ENCODE measurements at regions not wholly inside any gene's neighbourhood (a gene's known extent, or its start where the extent isn't known, plus 50 kb on each side); places are given as distances from the start of the nearest gene placed in this dataset.
"Not testable (repeated sequence)": the region's sequence is repeated elsewhere in the genome, so short reads cannot be mapped to it uniquely, and the experiment has no call there.

DNA sequence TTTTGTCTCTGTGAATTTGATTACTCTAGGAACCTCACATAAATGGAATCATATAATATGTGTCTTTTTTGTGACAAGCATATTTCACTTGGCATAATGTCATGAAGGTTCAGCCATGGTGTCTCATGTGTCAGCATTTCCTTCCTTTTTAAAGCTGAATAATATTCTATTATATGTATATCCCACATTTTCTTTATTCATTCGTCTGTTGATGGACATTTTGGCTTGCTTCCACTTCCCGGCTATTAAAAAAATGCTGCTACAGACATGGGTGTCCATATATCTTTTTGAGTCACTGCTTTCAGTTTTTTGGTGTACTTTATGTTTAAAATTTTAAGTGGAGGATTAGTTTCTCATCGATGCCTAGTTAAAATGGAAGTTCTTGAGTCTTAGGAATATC, 59.8 kb upstream of the C5orf63 start:
- no peak for DNase-seq

- DNase-seq: no peak
Observed at GRCh38 chr5:127136908-127137307, 63.6 kb upstream of the C5orf63 start.

DNA sequence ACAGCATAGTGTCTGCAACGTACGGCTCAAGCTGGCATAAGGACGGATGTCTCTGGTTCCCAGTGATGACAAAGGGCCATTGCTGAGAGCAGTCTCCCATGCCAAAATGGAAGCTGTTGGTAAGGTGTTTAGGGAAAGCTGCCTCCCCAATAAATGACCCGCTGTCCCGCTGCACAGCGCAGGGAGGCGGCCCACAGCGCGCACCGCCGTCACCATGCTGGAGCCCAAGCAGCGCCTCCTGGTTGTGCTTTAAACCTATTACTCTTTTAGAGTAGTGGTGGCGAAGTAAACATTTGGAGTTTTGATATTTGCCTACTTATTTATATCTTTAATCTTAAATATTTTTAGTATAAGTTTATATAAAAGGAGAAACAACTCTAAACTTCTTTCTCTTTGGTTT, 70.4 kb upstream of the C5orf63 start:
- no peak for DNase-seq

DNA sequence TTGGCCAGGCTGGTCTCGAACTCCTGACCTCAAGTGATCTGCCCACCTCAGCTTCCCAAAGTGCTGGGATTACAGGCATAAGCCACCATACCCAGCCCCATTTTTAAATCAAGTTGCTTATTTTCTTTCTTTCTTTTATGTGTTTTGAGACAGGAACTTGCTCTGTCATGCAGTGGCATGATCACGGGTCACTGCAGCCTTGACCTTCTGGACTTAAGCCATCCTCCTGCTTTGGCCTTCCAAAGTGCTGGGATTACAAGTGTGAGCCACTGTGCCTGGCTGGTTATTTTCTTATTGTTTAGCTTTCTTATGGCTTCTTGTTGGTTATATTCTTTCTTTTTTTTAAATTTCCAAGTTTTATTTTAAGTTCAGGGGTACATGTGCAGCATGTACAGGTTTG, 79.7 kb upstream of the C5orf63 start:
- DNase-seq: no peak

GRCh38 chr5:127153521-127153920, 80.2 kb upstream of the C5orf63 start:
- DNase-seq: no peak

DNA sequence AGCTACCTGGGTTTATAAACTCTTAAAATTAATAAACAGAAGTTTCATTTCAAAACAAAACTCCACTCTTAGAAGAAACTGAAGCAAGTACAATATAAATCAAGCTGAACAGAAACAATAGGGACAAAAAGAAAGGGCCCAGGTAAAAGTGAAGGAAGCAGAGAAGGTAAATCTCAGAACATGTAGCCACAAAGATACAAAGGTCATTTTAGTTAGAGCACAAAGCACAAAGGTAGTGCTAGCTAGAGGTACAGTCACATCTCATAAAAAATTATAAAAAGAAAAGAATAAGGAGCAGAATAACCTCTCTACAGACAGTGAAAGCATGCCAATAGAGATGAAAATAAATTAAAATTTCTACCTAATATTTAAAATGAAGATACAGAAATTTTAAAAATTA, 90.4 kb upstream of the C5orf63 start:
- DNase-seq: no peak

DNA sequence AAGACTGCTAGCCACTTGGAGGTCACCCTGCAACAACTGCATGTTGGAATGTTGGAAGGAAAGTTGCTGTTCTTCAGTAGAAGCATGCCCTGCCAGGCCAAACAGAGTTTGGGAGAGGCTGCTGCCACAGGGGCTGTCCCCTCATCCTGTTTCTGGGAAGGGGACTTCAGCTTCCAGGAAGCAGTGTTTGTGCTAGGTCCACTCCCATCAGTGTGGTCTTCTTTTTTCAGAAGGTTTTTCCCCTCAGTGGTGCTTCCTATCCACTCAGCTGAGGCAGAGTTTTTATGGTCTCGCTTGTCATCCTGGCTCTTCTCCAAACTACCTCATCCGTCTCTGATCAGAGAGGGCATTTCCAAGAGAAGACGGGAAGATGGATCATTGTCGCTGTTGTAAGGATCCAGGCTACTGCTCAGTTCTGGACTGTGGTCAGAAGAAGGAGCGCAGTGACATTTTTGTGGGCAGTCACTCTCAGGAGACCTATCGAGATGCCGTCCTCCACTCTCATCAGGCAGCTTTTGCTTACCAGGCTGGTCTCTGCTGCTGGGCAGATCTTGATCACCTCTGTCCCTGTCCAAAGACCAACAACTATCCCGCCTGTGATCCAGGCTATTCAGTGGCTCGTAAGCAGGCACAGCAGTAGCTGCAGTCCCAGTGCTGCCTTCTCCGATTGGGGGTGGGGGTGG, 97.8 kb upstream of the C5orf63 start:
- no peak for DNase-seq

GRCh38 chr5:127176769-127177168, 103.5 kb upstream of the C5orf63 start:
- no peak for DNase-seq

DNA sequence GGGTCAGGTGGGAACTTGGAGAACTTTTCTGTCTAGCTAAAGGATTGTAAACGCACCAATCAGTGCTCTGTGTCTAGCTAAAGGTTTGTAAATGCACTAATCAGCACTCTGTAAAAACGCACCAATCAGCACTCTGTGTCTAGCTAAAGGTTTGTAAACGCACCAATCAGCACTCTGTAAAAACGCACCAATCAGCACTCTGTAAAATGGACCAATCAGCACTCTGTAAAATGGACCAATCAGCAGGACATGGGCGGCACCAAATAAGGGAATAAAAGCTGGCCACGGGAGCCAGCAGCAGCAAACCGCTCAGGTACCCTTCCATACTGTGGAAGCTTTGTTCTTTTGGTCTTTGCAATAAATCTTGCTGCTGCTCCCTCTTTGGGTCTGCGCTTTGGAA, 108.0 kb upstream of the MEGF10 start:
- not testable (repeated sequence) for DNase-seq

GRCh38 chr5:127183332-127183731, 107.3 kb upstream of the MEGF10 start:
- no peak for DNase-seq

GRCh38 chr5:127184851-127185250, 105.7 kb upstream of the MEGF10 start:
- no peak for DNase-seq

DNA sequence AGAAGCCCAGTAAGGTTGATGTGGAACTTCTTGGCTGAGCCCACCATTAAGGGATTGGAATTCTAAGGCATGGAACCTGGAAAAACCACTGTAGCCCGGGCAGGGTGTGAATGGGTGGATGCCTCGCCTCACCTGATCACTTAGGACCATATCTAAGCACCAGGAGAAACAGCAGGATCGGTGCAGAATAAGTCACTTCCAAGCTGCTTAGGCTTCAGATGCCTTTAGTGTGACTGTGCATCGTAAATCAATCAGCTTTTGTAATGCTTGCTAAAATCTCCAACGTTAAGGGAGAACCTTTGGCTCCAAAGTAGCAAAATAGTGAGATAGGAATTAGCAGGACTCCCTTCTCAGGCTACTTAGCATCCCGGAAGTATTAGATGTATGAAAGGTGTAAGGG, 103.9 kb upstream of the MEGF10 start:
- DNase-seq: no peak

GRCh38 chr5:127187706-127188105, 102.9 kb upstream of the MEGF10 start:
- DNase-seq: no peak

GRCh38 chr5:127192150-127192549, 98.4 kb upstream of the MEGF10 start:
- DNase-seq: no peak

GRCh38 chr5:127192836-127193338, 97.7 kb upstream of the MEGF10 start:
- DNase-seq: no peak

GRCh38 chr5:127196042-127196441, 94.6 kb upstream of the MEGF10 start:
- DNase-seq: no peak

GRCh38 chr5:127197402-127198167, 93.0 kb upstream of the MEGF10 start:
- not testable (repeated sequence) for DNase-seq

DNA sequence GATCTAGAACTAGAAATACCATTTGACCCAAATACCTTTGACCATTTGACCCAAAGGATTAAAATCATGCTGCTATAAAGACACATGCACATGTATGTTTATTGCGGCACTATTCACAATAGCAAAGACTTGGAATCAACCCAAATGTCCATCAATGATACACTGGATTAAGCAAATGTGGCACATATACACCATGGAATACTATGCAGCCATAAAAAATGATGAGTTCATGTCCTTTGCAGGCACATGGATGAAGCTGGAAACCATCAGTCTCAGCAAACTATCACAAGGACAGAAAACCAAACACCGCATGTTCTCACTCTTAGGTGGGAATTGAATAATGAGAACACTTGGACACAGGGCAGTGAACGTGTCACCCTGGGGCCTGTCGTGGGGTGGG, 87.9 kb upstream of the MEGF10 start:
- not testable (repeated sequence) for DNase-seq

DNA sequence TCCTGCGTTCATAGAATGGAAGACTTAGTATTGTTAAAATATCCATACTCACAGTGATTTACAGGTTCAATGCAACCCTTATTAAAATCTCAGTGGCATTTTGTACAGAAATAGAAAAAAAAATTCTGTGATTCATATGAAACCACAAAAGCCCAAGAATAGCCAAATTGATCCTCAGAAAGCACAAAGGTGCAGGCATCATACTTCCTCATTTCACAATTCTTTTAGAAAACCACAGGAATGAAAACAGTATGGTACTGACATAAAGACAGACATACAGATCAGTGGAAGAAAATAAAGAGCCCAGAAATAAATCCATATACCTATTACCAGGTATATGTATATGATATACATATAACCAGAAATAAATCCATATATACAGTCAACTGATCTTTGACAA, 86.8 kb upstream of the MEGF10 start:
- DNase-seq: no peak

GRCh38 chr5:127205147-127205546, 85.4 kb upstream of the MEGF10 start:
- DNase-seq: no peak

DNA sequence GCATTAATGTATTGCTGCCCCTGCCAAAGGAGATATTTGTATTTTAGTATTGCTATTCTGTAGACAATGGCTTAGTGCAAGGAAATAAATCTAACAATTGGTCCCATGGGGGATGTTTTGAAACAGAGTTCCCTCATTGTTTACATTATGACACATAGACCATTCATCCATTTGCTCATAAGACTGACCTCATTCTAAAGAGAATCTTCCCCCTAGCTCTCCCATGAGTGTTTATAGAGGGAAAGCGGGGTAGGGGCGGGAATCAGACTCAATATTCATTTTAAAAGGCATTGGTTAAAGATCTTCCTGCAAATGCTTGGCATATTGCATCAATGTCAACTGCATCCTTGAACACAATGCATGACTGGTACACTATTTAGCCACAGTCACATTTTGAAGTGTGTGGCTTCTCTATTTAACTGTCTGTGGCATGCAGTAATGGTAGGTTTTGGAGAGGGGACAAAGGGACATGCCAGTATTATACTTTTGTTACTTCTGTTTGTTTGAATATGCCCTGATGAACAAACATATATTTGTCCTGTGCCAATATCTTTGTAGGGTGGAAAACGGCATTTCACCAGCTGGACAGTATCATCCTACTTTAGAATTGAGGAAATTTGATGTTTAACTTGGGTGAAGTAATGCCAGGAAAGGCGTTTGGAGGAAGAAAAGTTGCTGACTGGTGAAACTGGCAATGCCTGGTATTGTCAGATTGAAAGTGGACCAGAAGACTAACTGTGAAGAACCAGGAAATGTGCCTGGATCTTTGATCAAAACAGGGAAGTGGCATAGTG, 84.1 kb upstream of the MEGF10 start:
- no peak for DNase-seq

DNA sequence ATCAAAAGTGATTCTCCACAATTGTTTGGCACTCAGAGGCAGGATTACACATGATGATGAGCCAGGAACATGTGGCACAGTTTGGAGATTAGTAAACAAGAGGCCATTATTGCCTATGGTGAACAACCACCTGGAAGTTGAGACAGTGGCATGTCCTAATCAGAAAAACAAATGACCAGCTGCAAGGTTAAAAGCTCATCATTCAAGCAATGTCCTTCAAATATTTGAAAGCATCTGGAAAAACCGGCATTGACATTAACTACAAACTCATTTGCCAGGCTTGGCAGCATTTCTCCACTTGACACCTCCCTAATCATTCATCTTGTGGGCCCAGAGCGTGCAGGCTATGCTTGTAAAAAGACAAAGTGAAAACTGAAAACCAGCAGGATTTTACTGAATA, 80.6 kb upstream of the MEGF10 start:
- DNase-seq: no peak

DNA sequence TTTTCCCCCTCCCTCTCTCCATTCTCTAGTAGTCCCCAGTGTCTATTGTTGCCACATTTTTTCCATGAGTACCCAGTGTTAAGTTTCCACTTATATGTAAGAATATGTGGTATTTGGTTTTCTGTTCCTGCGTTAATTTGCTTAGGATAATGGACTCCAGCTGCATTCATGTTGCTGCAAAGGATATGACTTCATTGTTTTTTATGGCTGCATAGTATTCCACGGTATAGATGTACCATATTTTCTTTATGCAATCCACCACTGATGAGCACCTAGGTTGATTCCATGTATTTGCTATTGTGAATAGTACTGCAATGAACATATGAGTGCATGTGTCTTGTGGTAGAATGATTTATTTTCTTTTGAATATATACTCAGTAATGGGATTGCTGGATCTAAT, 77.4 kb upstream of the MEGF10 start:
- no peak for DNase-seq

DNA sequence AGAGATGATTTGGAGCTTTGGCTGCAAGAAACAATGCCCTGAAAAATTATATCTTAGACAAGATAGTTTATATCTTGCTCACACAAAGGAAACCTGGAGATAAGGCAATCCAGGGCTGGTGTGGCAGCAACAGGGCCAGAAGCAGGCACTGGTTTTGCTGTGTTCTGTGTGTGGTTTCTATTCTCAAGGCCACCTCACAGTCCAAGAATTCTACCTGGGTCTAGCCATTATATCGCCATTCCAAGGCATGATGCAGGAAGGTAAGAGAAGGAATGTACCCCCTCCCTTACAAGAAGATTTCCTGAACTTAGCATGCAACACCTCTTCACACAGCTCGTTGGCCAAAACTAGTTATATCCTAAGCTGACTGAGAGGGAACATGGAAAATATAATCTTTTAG, 74.5 kb upstream of the MEGF10 start:
- no peak for DNase-seq

Measured in effector CD8-positive, alpha-beta T cell (primary cell).